IPS-NIHi7 (cell line): ENCODE measurements at regions not wholly inside any gene's neighbourhood (a gene's known extent, or its start where the extent isn't known, plus 50 kb on each side); places are given as distances from the start of the nearest gene placed in this dataset.
"Not testable (repeated sequence)": the region's sequence is repeated elsewhere in the genome, so short reads cannot be mapped to it uniquely, and the experiment has no call there.

Source experiments
- DNase-seq: peaks from one replicate; pipeline ENCODE4 v3.0.0; 2012; ENCODE audit warnings: mixed read lengths; ENCODE audit errors: extremely low spot score

DNA sequence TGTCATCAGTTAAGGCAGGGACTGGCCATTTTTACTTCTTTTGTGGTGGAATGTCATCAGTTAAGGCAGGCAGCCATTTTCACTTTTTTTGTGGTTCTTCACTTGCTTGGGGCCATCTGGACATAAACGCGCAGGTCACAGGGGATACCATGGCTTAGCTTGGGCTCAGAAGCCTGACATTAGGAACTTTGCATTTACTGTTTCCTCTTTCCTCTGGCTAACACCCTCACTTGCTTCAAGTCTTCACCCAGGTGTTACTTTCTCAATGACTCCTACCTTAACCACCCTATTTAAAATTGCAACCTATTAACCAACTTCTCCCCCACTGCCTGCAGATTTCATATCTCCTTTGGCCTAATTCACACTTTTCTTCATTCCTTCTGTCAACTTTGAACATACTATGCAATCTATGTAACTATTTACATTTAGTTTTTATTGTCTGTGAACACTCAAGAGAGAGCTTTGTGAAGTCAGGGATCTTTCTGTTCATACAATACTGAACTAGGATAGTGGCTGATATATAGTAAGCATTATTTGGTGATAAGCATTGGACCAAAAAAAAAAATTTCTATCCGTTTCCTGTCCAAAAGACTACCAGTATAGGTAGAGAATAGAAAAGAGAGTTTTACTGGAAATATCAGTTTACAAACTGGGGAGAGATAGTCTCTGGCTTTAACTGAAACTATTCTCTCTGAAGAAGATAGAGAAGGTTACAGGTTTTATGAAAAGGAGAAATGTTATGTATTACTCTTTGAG is 600.1 kb upstream of the ZNF804A start:
- no peak for DNase-seq

DNA sequence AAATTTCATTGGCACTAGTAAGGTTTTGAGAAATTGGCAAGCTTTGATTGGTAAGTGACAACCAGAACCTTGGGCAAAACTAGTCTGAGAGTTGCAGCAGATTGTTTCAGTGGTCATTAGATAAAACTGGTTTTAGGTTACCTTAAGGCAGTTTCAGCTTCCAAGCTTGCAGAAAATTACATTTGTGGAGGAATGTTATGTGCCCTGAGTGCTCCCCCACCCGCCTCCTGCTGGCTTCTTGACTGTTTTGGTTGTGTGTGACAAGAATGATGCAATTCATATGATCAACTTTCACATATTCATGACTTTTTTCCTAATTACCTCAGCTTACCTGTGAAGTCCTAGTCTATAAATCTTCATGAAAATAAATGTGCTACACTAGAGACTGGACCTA is 599.5 kb upstream of the ZNF804A start:
- DNase-seq = no peak

GRCh38 chr2:184004289-184004947 is 593.9 kb upstream of the ZNF804A start:
- DNase-seq = no peak

DNA sequence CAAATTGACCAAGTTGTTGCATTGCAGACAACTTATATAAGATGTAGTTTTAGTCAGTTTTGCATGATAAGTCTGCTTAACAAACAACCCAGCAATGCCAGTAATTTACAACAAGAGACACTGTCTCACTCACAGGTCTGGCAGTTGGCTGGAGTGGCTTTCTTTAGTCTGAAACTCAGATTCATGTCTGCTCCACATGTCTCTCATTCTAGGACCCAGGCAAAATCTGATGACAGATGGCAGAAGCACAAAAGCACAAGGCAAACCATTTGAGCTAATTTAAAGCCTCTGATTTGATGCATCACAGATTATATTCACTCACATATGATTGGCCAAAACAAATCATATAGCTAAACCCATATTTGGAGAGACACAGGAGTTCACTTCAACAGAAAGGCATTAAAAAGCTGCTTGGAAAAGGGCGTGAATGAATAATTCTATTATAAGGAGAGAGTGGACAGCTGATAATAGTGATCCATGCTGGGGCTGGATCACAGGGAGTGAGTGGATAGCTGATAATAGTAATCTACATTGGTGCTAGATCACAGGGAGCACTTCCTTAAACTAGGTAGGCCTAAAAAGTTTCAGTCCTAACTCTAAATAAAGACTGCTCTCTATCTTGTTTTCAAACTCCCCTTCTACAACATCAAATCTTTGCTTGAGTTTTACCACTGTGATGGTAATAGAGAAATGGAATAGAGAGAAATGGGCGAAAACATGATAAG is 593.2 kb upstream of the ZNF804A start:
- DNase-seq = no peak

DNA sequence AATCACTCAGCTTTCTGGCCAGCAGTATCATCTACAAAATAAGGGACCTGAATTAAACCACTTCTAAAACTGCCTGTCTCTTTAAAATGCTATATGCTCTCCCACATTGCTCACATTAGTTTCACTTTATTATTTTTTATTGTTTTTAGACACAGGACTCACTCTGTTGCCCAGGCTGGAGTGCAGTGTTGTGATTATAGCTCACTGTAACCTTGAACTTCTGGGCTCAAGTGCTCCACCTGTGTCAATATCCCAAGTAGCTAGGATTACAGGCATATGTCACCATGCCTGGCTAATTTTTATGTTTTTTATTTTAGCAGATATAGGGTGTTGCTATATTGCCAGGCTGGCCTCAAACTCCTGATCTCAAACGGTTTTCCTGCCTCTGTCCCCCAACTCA is 591.3 kb upstream of the ZNF804A start:
- DNase-seq = no peak

DNA sequence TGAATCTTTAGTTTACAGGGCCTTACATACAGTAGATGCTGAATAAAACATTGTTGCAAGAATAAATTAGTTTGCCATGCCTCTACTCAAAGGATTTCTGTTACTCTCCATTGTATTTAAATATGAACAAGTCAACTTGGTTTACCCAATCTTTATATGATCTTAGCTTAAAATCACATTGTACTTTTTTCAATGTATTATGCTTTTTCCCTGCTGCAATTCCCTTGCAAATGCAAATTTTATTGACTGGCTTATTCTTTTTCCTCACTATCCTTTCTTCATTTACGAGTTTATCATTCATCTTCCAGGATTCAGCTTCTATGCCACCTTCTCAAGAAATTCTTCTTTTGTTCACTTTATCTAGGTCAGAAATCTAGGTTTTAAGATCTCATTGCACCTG is 571.4 kb upstream of the ZNF804A start:
- no peak for DNase-seq

GRCh38 chr2:184030245-184030644 is 568.1 kb upstream of the ZNF804A start:
- no peak for DNase-seq

DNA sequence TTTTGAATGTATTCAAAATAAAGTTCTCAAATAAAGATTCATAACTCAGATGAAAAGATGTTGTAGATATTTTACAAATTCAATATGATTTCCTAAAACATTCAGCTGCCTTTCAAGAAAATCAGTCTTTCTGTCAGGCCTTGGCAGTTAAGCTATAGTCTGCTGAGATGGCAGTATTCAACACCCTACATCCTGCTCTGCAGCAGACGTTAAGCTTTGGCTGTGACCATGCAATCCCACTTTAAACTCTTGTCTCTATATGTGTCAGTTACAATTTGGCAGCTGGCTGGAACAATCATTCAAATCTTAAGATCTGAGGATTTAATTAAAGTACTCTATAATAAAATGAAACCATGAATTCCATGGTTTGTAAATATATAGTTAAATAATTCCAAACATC is 567.3 kb upstream of the ZNF804A start:
- no peak for DNase-seq

DNA sequence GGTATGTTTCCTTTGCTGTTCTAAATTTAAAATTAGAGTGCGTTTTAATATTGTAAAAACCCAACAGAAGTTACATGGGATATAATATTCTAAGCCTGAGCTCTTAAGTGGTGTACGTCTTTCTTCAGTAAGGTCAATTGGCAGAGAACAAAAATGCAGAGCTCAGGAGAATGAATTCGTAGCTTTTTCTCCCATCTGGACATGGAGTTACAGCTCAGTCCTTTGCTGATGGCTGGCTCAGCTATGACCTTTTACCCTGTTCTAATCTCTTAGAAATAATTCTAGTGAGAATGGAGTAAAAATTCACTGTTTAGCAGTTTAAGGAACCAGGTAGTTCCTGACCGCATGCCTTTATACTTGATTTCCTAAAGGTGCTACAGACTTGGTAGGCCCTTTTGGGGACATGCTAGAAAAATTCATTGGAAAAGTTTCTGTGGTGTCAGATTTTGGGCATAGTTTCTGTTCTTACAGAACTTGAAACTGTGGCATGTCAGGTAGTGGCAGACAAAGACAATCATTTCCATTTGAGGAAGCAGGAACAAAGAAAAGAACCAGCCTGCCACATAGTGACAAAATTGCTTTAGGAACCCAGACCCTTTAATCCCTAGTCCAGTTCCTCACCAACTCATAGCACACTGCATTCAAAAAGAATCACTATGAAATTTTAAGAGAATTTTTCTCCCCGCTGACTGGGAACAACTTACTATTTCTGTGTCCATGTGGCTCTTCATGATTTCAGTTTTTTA is 566.8 kb upstream of the ZNF804A start:
- DNase-seq = no peak

- no peak for DNase-seq
Measured at GRCh38 chr2:184032983-184033382, 565.3 kb upstream of the ZNF804A start.

GRCh38 chr2:184037273-184037672 is 561.1 kb upstream of the ZNF804A start:
- no peak for DNase-seq

DNA sequence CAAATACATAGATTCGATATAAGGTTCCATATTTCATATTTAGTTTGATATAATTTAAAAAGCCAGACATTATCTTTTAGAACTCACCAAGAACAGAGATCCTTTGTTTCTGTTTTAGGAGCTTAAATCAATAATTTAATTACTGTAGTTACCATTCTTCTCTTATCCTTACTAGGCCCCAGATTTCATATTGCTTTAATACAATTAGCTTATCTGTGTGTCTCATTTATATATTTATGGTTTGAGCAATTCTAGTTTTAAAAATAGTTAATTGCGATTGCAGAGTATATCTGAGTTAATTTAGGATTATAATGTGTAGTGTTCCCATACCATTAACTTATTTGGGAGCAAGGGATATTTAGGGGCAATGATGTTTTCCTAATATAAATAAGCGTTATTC is 558.8 kb upstream of the ZNF804A start:
- DNase-seq = no peak

DNA sequence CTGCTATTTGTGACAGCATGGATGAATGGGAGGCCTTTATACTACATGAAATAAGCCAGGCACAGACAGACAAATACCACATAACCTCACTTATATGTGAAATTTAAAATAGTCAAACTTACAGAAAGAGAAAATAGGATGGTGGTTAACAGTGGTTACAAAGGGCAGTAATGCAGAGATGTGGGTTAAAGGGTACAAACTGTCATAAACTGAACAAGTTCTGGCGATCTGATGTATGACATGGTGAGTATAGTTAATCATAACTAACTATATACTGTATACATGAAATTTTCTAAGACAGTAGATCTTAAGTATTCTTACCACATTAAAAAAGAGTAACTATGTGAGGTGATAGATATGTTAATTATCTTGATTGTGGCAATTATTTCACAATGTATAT is 558.1 kb upstream of the ZNF804A start:
- DNase-seq = no peak

GRCh38 chr2:184041077-184041476 is 557.3 kb upstream of the ZNF804A start:
- DNase-seq = no peak

DNA sequence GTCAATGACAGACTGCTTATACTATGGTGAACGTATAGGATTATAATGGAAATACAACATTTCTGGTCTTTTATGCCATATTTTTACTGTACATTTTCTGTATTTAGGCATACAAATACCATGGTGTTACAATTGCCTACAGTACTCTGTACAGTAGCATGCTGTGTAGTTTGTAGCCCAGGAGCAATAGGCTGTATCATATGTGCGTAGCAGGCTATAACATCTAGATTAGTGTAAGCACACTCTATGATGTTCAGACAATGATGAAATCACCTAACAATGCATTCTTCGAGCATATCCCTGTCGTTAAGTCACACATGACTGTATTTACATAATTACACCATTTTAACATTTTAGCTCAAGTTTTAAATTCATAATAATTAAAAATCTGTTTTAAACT is 556.6 kb upstream of the ZNF804A start:
- DNase-seq = no peak

DNA sequence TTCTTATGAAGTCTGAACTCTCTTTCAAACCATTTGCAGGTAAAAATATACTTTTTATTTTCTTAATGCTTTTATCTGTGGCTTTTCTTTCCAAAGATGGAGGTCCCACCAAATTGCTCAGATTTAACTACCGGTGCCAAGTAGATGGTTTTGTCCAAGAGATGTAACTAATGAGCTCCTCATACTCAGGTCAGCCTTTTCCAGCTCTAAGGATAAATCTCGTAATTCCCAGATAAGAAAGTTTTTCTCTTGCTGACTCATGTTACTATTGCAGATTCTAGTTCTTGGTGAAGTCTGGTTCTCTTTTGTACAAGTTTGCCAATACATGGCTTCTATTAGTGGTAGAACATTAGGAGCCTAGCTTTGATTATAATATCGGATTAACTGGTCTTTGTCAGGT is 550.8 kb upstream of the ZNF804A start:
- no peak for DNase-seq

DNA sequence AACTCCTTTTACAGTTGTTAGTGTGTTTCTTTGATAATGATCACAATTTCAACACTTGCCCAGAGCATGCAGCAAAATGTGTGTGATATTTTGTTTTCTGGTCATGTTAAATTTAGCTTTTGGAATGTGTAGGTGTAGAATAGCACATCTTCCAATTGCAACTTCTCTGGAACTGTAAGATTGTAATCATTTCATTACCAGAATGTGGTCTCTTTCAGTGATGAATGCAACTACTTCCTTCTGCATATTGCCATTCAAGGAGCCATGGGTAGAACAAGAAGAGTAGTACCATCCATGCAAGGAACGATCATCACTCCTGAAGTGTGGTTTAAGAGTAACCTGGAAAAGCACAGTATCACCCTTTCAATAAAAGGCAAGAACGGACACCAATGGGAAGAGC is 548.8 kb upstream of the ZNF804A start:
- no peak for DNase-seq

DNA sequence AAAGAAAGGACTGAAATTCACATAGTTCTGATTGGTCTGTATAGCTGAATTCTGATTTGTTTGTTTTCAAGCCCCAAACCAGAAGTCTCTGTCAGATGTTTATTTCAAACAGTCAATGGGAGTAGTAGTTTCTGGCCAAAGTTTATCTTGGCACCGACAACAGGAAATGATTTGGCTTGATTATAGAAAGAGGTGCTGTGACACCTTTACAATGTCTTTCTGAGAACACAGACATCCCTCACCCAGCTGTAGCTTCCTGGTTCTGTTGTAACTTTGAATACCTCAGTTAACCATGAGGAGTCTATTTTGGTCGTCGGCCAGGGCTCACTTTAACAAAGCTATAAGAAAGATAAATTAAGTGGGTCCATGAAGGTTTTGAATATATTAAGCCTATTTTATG is 545.0 kb upstream of the ZNF804A start:
- no peak for DNase-seq

DNA sequence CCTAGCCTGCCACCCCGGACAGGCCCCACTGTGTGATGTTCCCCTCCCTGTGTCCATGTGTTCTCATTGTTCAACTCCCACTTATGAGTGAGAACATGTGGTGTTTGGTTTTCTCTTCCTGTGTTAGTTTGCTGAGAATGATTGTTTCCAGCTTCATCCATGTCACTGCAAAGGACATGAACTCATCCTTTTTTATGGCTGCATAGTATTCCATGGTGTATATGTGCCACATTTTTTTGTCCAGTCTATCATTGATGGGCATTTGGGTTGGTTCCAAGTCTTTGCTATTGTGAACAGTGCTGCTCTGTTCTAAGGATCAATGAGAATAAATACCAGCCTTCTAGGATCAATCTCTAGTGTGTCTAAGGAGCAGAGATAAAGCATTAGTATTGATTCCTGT is 543.9 kb upstream of the ZNF804A start:
- not testable (repeated sequence) for DNase-seq

GRCh38 chr2:184057910-184058309 is 540.4 kb upstream of the ZNF804A start:
- no peak for DNase-seq

DNA sequence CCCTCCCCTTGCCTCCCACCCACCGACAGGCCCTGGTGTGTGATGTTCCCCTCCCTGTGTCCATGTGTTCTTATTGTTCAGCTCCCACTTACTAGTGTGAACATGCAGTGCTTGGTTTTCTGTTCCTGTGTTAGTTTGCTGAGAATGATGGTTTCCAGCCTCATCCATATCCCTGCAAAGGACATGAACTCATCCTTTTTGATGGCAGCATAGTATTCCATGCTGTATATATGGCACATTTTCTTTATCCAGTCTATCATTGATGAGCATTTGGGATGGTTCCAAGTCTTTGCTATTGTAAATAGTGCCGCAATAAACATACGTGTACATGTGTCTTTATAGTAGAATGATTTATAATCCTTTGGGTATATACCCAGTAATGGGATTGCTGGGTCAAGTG is 538.1 kb upstream of the ZNF804A start:
- DNase-seq = not testable (repeated sequence)

DNA sequence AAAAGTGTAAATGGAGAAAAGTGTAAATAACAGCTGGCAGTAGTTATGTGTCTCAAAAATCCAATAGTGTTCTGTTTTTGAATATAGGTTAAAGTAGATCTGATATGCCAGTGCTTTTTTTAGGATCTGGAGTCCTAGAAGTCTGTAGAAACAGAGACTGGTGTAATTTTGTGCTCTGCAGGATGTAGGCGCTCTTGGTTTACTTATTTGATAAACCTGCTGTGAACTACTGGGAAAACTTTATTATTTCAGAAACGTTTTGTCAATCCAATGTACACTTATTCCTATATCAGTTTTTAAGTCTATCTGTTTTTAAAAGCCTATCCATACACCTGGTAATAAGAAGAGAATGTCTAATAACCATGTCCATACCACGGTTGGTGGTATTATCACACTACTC is 530.8 kb upstream of the ZNF804A start:
- peak; percentile 21 for DNase-seq
